Tibial artery (tissue), 4 donors: ENCODE measurements at regions not wholly inside any gene's neighbourhood (a gene's known extent, or its start where the extent isn't known, plus 50 kb on each side); places are given as distances from the start of the nearest gene placed in this dataset.
A peak's percentile ranks its signal among the peaks of the same experiment; 100 is the strongest.

Source experiments
- DNase-seq, 2 donors: peaks; one replicate each; pipeline ENCODE4 v3.0.0-alpha.2; 2019
- H3K27ac ChIP-seq, 2 donors: fragments of 200-600 bp; sonication (generic) in 1 of 2; 1 replicate in 1 of 2; 2 replicates in 1 of 2; pipeline ENCODE4 v1.5.1; 2018 to 2019; ENCODE audit warnings: mild to moderate bottlenecking in 1 of 2
- H3K27me3 ChIP-seq, 2 donors: fragments of 200-600 bp; sonication (generic) in 1 of 2; one replicate each; pipeline versions ENCODE4 v1.5.1 to v1.6.0; 2016 to 2019
- H3K36me3 ChIP-seq, 3 donors: fragments of 200-600 bp; sonication (generic) in 2 of 3; one replicate each; pipeline ENCODE4 v1.5.1; 2016 to 2019; ENCODE audit warnings: mild to moderate bottlenecking in 2 of 3
- H3K4me1 ChIP-seq, 4 donors: fragments of 200-600 bp; sonication (generic) in 2 of 4; 1 replicate in 3 of 4; 2 replicates in 1 of 4; pipeline ENCODE4 v1.5.1; 2016 to 2019
- H3K4me3 ChIP-seq, 2 donors: fragments of 200-600 bp; sonication (generic) in 1 of 2; 1 replicate in 1 of 2; 2 replicates in 1 of 2; pipeline ENCODE4 v1.5.1; 2018 to 2019; ENCODE audit warnings: mild to moderate bottlenecking in 2 of 2
- H3K9me3 ChIP-seq, 3 donors: fragments of 200-600 bp; sonication (generic) in 1 of 3; one replicate each; pipeline ENCODE4 v1.5.1; 2016 to 2019
- intact Hi-C: fragments of 100-400 bp; cut with DNase I; formaldehyde crosslinking; loops from one replicate; pipeline ENCODE4 v1.15.0; 2023; ENCODE audit warnings: low total_unique reads
- TF ChIP-seq, protein P1 (sequence below), 2 experiments: fragments of 200-600 bp in 1 of 2; fragments of 450-650 bp in 1 of 2; IDR thresholded peaks; one replicate each; pipeline ENCODE4 v1.5.1; 2017 to 2019; ENCODE audit warnings: antibody characterized with exemption in 2 of 2, mild to moderate bottlenecking in 1 of 2, moderate library complexity in 1 of 2

DNA sequence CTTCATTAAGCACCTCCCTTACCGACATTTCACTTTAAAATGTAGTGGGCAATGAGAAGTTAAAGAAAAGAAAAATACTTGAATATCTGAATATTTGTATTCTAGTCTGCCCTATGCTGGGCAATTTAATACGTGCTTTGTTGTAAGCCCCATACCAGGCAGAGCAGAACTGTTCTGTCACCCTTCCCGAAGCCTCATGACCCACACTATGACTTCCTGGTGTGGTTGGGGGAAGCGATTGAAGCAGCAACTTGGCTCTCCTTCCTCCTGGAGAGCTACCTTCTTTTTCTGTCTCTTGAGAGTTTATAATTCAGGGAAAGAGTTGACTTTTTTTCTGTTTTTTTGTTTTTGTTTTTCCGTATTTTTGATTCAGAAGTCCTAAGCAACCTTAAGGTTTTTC lies 243.7 kb downstream of the INHBA start:
- no peaks in the 10 kb centered on the region for H3K36me3 ChIP-seq
- no peaks in the 10 kb centered on the region for H3K9me3 ChIP-seq
- H3K4me3 ChIP-seq, result no peak overlapping the region
- TF ChIP-seq, protein P1, sequence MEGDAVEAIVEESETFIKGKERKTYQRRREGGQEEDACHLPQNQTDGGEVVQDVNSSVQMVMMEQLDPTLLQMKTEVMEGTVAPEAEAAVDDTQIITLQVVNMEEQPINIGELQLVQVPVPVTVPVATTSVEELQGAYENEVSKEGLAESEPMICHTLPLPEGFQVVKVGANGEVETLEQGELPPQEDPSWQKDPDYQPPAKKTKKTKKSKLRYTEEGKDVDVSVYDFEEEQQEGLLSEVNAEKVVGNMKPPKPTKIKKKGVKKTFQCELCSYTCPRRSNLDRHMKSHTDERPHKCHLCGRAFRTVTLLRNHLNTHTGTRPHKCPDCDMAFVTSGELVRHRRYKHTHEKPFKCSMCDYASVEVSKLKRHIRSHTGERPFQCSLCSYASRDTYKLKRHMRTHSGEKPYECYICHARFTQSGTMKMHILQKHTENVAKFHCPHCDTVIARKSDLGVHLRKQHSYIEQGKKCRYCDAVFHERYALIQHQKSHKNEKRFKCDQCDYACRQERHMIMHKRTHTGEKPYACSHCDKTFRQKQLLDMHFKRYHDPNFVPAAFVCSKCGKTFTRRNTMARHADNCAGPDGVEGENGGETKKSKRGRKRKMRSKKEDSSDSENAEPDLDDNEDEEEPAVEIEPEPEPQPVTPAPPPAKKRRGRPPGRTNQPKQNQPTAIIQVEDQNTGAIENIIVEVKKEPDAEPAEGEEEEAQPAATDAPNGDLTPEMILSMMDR (IDR thresholded peaks at IDR 0.05), result no peak
- intact Hi-C loops, result no loop called here
- no peaks in the 10 kb centered on the region for H3K4me1 ChIP-seq
- H3K27ac ChIP-seq, result no peak overlapping the region
- H3K27me3 ChIP-seq, result no peaks in the 10 kb centered on the region
- no peak for DNase-seq

DNA sequence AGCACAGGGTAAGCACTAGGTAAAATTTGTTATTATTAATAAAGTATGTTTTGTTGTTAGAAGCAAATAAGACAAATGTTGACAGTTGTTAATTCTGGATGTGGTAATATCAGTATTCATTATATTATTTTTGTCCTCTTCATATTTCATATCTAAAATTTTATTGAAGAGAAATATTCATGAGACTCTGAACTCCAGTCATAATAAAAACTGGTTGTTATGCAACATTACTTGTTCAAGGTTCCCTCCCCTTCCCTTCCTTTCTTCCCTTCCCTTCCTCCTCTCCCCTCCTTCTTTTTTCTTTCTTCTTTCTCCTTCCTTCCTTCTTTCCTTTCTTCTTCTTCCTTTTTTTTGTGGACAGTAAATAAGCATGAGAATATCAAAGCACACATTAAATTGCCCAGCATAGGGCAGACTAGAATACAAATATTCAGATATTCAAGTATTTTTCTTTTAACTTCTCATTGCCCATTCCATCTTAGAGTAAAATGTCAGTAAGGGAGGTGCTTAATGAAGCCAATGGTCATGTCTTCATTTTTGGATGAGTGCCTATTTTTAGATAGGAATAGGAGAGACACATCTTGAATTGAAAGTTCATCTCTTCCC lies 245.0 kb downstream of the INHBA start:
- no peaks in the 10 kb centered on the region for H3K27me3 ChIP-seq
- H3K9me3 ChIP-seq, result no peaks in the 10 kb centered on the region
- DNase-seq, result no peak
- intact Hi-C loops, result no loop called here
- H3K36me3 ChIP-seq, result no peaks in the 10 kb centered on the region
- TF ChIP-seq, protein P1 (IDR thresholded peaks at IDR 0.05), result no peak
- H3K4me1 ChIP-seq, result no peaks in the 10 kb centered on the region
- H3K4me3 ChIP-seq, result no peak overlapping the region
- no peak overlapping the region for H3K27ac ChIP-seq

DNA sequence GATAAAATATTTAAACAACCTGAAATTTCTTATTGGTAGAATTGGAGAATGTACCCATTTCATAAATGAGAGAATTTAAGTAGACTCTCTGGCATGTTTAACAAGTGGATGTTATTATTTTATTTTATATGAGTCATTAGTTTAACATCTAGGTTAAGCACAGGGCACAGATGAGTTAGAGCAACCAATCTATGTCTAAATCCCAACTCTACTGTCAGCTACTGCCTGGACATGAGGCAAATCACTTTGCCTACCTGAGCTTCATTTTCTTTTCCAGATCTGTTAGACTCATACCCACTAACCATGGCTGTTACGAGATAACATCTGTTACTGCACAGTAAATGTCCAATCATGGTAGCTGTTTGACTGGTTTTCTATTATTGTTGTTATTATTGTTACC lies 251.1 kb downstream of the INHBA start:
- Histone ChIP-seq H3K4me3 (no peak overlapping the region), H3K4me1 (peaks cover 0 to 27% (median 12%) of the 10 kb centered on the region in 4 donors), H3K9me3 (no peaks in the 10 kb centered on the region), H3K27ac (no peak overlapping the region), H3K36me3 (no peaks in the 10 kb centered on the region), H3K27me3 (no peaks in the 10 kb centered on the region)
- intact Hi-C loops, result no loop called here
- no peak for DNase-seq
- TF ChIP-seq, protein P1 (IDR thresholded peaks at IDR 0.05), result no peak

DNA sequence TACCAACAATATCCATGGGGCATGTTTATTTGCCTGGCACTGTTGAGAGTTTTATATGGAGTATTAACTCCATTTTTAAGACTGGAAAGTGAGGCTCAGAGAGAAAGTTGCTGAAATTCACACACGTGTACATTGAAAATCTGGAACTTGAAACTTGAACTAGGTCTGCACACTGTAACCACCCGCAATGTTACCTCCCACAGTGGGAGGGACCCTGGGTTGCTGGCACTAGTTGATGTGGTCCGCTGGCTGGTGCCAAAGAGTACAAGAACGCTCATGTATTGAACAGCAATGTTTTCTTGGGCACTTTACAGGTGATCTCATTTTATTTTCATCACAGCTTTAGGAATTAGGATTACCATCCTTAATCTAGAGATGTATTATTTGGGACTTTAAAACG lies 253.2 kb downstream of the INHBA start:
- intact Hi-C loops, result no loop called here
- Histone ChIP-seq H3K9me3 (no peaks in the 10 kb centered on the region), H3K27ac (no peak overlapping the region), H3K4me3 (no peak overlapping the region), H3K36me3 (no peaks in the 10 kb centered on the region), H3K27me3 (no peaks in the 10 kb centered on the region), H3K4me1 (peaks cover 0 to 40% (median 12%) of the 10 kb centered on the region in 4 donors)
- TF ChIP-seq, protein P1 (IDR thresholded peaks at IDR 0.05), result no peak
- no peak for DNase-seq

DNA sequence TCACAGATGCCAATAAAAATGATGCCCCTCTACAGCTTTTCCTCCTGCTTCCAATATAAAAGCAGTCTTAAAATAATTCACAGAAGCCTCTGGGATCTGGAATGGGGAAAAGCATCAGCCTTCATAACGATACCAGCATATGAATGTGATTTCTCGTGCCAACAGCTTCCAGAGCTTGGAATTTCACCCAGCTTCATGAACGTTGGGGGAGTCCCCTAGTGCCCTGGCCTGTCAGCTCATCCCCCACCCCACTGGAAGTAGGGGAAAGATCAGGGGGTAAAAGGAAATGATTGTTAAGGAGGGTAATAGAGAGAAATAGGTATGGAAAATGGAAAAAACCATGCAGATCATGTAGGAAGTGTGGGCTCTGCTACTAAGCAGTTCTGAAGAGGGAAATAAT lies 253.6 kb downstream of the INHBA start:
- TF ChIP-seq, protein P1 (IDR thresholded peaks at IDR 0.05), result no peak
- no peaks in the 10 kb centered on the region for H3K36me3 ChIP-seq
- intact Hi-C loops, result no loop called here
- no peaks in the 10 kb centered on the region for H3K27me3 ChIP-seq
- DNase-seq, result no peak
- H3K4me3 ChIP-seq, result no peak overlapping the region
- H3K27ac ChIP-seq, result no peak overlapping the region
- H3K9me3 ChIP-seq, result no peaks in the 10 kb centered on the region
- H3K4me1 ChIP-seq, result peaks cover 0 to 40% (median 12%) of the 10 kb centered on the region in 4 donors

DNA sequence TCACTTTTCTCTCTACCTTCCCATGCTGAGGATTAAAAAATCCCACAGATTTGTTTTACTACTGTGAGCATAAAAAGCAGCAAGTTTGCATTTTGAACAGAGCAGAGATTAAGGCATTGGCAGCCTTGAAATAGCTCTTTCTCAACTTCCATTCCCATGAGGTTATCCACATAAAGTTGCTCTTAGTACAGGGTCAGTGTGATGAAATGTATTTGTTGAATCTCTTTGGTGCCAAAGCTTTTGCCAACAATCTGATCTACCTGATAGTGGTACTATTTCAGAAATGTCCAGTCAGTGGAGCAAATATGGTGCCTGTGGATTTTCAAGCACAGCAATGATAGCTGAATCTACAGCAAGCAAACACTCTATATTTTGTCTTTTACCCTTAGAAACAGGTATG lies 254.8 kb downstream of the INHBA start:
- H3K4me3 ChIP-seq, result no peak overlapping the region
- peak overlapping the region in 1 of 2 donors; percentile 29 for H3K27ac ChIP-seq
- intact Hi-C loops, result no loop called here
- no peaks in the 10 kb centered on the region for H3K27me3 ChIP-seq
- TF ChIP-seq, protein P1 (IDR thresholded peaks at IDR 0.05), result no peak
- H3K4me1 ChIP-seq, result peaks cover 0 to 40% (median 12%) of the 10 kb centered on the region in 4 donors
- no peaks in the 10 kb centered on the region for H3K9me3 ChIP-seq
- H3K36me3 ChIP-seq, result no peaks in the 10 kb centered on the region
- DNase-seq, result no peak
